Stimulated activated CD4-positive, alpha-beta T cell treated with anti-CD3 and anti-CD28 coated beads, Interleukin-2, amount 100 ng/mL, for 4 hours (primary cell): ENCODE measurements at regions not wholly inside any gene's neighbourhood (a gene's known extent, or its start where the extent isn't known, plus 50 kb on each side); places are given as distances from the start of the nearest gene placed in this dataset.

Experiments used
- DNase-seq: peaks from one replicate; pipeline ENCODE4 v3.0.0-alpha.2; 2020; ENCODE audit warnings: low read depth

DNA sequence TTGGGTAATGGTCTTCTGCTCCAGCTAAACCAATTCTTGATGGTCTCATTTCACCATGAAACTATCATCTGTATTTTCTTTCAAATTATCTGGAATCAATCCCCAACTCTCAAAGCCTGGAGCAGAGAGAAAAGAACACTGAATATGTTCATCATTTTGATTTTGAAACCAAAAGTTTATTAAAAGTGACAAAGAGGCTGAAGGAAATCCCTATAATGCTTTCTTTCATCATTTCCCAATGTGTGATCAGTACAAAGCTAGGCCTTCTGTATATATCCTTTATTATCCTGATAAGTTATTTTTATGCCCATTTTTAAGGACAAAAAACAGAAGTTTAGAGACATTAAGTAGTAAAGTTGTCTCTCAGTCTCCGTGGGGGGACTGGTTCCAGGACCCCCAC, 50.1 kb upstream of the MBNL1 start:
- no peak for DNase-seq
